Mesothelial cell of epicardium (in vitro differentiated cells): ENCODE measurements at regions not wholly inside any gene's neighbourhood (a gene's known extent, or its start where the extent isn't known, plus 50 kb on each side); places are given as distances from the start of the nearest gene placed in this dataset.

Experiments used
- DNase-seq, 2 experiments: peaks; one replicate each; pipeline ENCODE4 v3.0.0; 2021; ENCODE audit warnings: low spot score in 2 of 2; ENCODE audit not compliant: unreplicated experiment in 2 of 2
- H3K27ac Mint-ChIP-seq: 2 replicates; pipeline ENCODE4 v1.8.0; 2021; ENCODE audit warnings: mixed read lengths
- H3K27me3 Mint-ChIP-seq: 2 replicates; pipeline ENCODE4 v1.8.0; 2021; ENCODE audit warnings: low read depth, mixed read lengths
- H3K36me3 Mint-ChIP-seq: 2 replicates; pipeline ENCODE4 v1.8.0; 2021; ENCODE audit warnings: mixed read lengths
- H3K4me1 Mint-ChIP-seq: 2 replicates; pipeline ENCODE4 v1.8.0; 2021; ENCODE audit warnings: mixed read lengths
- H3K4me3 Mint-ChIP-seq: 2 replicates; pipeline ENCODE4 v1.8.0; 2021; ENCODE audit warnings: mild to moderate bottlenecking, moderate library complexity, mixed read lengths
- H3K9me3 Mint-ChIP-seq: 2 replicates; pipeline ENCODE4 v1.8.0; 2021; ENCODE audit warnings: mixed read lengths
- CTCF ChIP-seq: fragments of 200-600 bp; sonication (generic); IDR thresholded peaks from one replicate; pipeline ENCODE4 v1.5.0; 2021; ENCODE audit warnings: antibody characterized with exemption; ENCODE audit not compliant: unreplicated experiment

DNA sequence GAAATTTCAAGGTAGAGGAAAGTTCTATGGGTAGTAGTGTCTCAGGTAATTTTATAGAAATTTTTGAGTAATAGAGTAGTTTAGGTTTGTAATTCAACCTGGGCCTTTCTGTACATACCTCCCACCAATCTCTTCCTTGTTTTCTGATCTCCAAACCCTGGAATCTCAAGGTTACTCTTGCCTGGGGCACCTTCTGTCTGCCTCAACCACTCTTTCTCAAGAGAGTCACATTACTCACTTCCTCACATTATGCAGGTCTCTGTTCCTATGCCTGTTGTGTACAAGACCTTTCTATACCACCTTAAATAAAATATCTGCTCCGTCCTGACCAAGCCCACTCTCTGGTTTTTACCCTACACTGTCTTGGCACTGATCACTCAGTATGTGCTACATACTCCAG, 412.6 kb upstream of the CTNND2 start:
- H3K27ac Mint-ChIP-seq: no peak overlapping the region

GRCh38 chr5:12315461-12315860, 411.2 kb upstream of the CTNND2 start:
- no peak overlapping the region for H3K4me3 Mint-ChIP-seq
- H3K27me3 Mint-ChIP-seq: peaks cover 8% of the 10 kb centered on the region
- no peaks in the 10 kb centered on the region for H3K36me3 Mint-ChIP-seq
- TF ChIP-seq CTCF: no peak
- H3K4me1 Mint-ChIP-seq: peaks cover 5% of the 10 kb centered on the region
- no peak overlapping the region for H3K27ac Mint-ChIP-seq
- DNase-seq: no peak
- H3K9me3 Mint-ChIP-seq: peaks cover 6% of the 10 kb centered on the region

More for the DNA sequence above, 412.6 kb upstream of the CTNND2 start:
- H3K27me3 Mint-ChIP-seq: peaks cover 15% of the 10 kb centered on the region
- no peak for DNase-seq
- no peak for TF ChIP-seq CTCF
- no peaks in the 10 kb centered on the region for H3K36me3 Mint-ChIP-seq
- H3K9me3 Mint-ChIP-seq: peaks cover 6% of the 10 kb centered on the region
- H3K4me1 Mint-ChIP-seq: peaks cover 9% of the 10 kb centered on the region
- H3K4me3 Mint-ChIP-seq: no peak overlapping the region

GRCh38 chr5:12313602-12314001, 409.4 kb upstream of the CTNND2 start:
- H3K27ac Mint-ChIP-seq: no peak overlapping the region
- no peaks in the 10 kb centered on the region for H3K9me3 Mint-ChIP-seq
- TF ChIP-seq CTCF: no peak
- peaks cover 2% of the 10 kb centered on the region for H3K27me3 Mint-ChIP-seq
- no peak for DNase-seq
- peaks cover 5% of the 10 kb centered on the region for H3K4me1 Mint-ChIP-seq
- no peaks in the 10 kb centered on the region for H3K36me3 Mint-ChIP-seq
- H3K4me3 Mint-ChIP-seq: no peak overlapping the region

DNA sequence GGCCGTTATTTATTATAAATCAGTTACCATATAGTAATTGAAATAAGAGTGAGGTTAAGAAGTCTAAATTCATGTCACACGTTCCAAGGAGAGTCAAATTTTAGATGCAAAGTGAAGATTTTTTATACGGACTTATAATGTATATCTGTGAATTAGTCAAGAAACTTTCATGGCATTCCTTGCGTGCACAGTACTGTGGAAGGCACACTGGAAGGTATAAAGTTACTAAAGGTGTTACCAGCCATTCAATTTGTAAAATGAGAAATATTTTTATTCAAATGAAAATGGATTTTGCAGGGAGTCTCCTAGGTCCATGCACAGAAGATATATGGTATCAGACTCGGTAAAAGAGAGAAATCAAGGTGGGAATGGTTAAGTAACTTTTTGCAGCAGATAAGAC, 408.1 kb upstream of the CTNND2 start:
- no peaks in the 10 kb centered on the region for H3K9me3 Mint-ChIP-seq
- no peak overlapping the region for H3K4me3 Mint-ChIP-seq
- no peak overlapping the region for H3K27ac Mint-ChIP-seq
- TF ChIP-seq CTCF: no peak
- H3K4me1 Mint-ChIP-seq: peaks cover 5% of the 10 kb centered on the region
- no peaks in the 10 kb centered on the region for H3K36me3 Mint-ChIP-seq
- DNase-seq: no peak
- peaks cover 2% of the 10 kb centered on the region for H3K27me3 Mint-ChIP-seq

DNA sequence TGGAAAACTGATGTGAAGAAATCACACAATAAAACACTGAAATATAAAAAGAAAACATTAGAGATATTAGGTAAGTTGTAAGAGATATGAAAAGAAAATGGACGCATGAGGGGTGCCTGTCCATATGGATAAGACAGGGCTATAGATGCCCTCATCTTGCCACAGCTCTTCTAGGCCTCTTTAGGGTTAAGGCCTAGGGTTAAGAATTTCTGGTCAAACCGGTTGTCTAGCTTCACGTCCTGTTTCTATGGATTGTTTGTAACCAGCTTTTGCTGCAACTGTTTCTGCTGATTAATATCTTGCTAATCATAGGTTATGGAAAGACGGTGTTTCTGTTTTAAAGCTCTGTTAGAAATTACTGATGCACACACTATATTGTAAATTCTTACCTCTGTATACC, 389.9 kb upstream of the CTNND2 start:
- H3K4me1 Mint-ChIP-seq: no peaks in the 10 kb centered on the region
- peaks cover 1% of the 10 kb centered on the region for H3K36me3 Mint-ChIP-seq
- H3K27me3 Mint-ChIP-seq: no peaks in the 10 kb centered on the region
- TF ChIP-seq CTCF: no peak
- H3K27ac Mint-ChIP-seq: no peak overlapping the region
- H3K4me3 Mint-ChIP-seq: no peak overlapping the region
- DNase-seq: no peak
- peaks cover 40% of the 10 kb centered on the region for H3K9me3 Mint-ChIP-seq

GRCh38 chr5:12292610-12293204, 388.5 kb upstream of the CTNND2 start:
- peaks cover 47% of the 10 kb centered on the region for H3K9me3 Mint-ChIP-seq
- peaks cover 1% of the 10 kb centered on the region for H3K36me3 Mint-ChIP-seq
- no peak overlapping the region for H3K27ac Mint-ChIP-seq
- no peaks in the 10 kb centered on the region for H3K27me3 Mint-ChIP-seq
- H3K4me1 Mint-ChIP-seq: no peaks in the 10 kb centered on the region
- no peak overlapping the region for H3K4me3 Mint-ChIP-seq
- DNase-seq: no peak
- TF ChIP-seq CTCF: peak; percentile 32
